ENCODE measurements at regions not wholly inside any gene's neighbourhood (a gene's known extent, or its start where the extent isn't known, plus 50 kb on each side); places are given as distances from the start of the nearest gene placed in this dataset.

- DNase-seq, result no peak
Observed at GRCh38 chr5:166507810-166508425, 1783.5 kb upstream of the WWC1 start.

DNA sequence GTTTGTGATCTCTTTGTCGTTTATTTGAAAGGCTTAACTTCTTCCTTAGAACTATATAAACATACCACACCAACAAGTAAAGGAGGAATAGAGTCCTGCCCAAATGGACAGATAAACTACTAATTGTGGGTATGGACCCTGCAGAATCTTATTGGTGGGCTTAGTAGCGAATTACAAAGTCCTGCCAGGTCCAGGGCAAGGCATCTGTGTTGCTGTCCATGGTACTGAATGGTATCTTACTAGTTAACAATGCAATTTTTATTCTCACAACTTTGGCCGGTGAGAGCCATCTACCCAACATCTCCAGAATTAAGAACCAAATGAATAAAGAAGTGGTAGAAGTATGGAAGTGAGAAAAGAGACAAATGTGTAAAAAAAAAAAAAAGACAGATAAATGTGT is 1782.4 kb upstream of the WWC1 start:
- DNase-seq, result no peak

DNA sequence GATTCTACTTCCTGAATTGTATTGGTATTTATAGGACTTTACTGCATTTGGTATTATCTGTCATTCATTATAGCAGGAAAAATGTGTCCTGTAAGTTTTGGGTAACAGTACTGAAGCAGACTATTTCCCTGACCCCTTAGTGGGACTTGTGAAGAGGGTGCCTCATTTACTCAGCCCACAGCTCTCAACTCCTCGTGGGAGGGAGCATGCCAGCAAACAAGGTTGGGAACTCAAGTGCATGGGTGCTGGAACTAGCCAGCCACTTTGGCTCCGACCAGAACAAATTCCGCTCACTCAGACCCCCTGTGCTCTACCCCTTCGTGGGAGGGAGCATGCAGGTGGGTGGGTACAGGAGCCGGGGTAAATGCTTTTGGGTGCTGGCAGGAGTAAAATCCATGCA is 1773.5 kb upstream of the WWC1 start:
- no peak for DNase-seq

DNA sequence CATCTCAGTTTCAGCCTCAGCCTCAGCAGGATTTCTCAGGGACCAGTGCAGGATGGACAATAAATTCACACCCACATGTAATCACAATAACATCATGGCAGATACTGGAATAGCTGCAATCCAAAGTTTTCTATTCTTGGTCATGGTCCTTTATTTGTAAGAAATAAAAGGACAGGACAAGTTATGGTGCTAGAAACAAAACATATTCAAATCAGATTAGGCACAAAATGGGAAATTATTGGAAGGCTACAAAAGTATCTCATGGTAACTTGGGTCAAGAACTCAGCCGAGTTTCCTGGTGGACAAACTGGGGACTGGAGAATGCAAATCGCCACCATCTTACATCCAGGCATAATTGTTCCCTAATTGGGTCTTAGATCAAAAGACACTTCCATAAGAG is 1768.2 kb upstream of the WWC1 start:
- no peak for DNase-seq

DNA sequence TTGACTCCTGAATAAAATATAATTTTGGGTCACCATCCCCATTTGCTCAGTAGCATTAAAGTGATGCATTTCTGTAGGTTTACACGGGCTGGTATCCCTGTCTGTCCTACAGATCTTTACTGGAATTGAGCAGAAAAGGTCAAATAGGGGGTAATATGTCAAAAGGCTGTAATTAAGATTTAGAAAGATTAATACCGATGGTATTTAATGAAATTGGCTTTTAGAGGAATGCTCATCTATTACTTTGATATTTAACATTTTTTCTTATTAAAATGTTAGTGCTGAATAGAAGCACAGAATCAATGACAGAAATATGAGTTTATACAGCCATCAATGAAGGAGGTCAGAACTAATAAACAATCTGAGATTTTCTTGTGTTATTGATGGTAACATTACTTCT is 1762.2 kb upstream of the WWC1 start:
- no peak for DNase-seq

- no peak for DNase-seq
Observed at GRCh38 chr5:166532456-166533220, 1758.8 kb upstream of the WWC1 start.

DNA sequence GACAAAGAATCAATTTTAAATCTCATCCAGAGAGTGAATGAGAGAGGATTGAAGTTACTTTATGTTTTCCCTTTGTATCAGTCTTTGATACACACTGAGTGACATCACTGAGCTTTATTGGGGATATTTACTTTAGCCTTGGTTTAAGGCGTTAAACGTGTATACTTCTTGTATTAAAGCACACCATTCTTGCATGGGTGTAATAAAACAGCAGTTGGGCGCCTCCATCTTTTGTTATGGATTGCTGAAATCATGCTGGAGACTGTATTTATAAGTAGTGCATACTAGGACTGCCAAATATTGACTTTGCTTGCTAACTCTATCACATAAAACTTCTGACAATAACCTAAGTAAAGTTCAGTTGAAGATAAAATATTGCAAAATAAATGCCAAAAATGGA is 1755.8 kb upstream of the WWC1 start:
- no peak for DNase-seq

DNA sequence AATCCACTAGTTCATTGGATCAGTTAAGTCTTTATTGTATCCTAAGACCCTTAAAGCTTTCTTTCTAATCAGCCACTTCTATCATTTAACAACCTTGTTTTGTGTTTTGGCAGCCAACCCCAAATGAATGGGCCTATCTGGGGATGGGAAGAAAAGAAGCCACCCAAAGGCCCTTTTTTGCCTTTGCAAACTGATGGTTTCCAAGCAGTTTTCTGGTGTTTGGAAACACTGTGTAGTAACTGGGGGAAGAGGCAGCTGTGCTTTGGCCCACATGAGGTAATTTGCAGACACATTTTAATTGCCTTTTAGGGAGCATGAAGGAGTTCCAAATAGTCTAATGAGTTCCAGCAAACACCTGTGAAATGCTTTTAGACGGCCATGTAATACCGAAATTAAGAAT is 1751.3 kb upstream of the WWC1 start:
- no peak for DNase-seq

DNA sequence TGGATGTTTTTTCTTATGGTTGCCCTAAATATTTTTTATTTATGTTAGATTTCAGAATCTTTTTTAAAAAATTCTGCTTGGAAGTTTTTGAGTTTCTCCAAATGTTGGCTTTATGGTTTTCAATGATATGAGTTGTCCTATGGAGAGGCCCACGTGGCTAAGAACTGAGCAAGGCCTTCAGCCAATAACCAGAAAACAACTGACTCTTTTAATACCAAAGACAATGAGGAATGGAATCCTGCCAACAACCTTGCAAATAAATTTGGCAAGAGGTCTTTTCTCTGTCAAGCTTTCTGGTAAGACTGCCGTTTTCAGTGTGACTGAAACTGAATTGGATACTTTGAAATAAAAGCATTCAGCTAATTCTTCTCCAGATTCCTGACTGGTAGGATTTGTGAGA is 1740.1 kb upstream of the WWC1 start:
- no peak for DNase-seq

DNA sequence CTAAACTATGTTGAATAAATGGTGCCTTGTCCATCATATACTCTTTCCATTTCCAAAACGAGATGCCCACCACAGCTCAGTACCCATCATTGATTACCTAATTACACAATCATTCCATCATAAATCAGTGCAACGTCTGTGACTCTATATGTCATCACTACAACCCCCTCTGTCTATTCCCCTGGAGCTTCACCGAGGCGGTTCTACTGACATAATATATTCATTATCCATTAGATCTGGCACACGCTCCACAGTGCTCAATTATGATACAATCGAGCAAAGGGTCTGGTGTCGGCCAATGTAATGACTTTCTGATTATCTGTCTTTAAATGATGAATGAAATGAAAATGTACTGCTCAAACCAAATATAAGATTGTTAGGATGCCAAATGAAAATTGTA is 1737.7 kb upstream of the WWC1 start:
- DNase-seq, result no peak

- no peak for DNase-seq
Observed at GRCh38 chr5:166561759-166562158, 1729.7 kb upstream of the WWC1 start.

DNA sequence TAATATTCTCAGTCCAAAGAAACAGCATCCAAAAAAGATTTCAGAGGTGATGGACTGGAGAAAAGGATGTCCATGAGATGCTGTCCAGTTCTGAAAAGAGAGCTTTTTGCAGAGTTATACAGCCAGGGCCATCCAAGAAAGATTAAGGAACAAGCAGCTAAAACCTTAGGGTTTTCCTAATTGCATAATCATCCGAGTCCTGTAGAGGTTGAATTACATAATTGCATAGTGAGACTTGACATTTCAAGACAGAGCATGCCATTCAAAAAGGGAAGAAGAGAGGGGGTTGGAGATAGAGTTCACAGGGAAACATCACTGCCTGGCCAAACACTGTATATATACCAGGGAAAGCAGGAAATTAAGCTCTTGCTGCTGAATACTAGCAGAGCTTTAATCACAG is 1729.2 kb upstream of the WWC1 start:
- DNase-seq, result no peak

DNA sequence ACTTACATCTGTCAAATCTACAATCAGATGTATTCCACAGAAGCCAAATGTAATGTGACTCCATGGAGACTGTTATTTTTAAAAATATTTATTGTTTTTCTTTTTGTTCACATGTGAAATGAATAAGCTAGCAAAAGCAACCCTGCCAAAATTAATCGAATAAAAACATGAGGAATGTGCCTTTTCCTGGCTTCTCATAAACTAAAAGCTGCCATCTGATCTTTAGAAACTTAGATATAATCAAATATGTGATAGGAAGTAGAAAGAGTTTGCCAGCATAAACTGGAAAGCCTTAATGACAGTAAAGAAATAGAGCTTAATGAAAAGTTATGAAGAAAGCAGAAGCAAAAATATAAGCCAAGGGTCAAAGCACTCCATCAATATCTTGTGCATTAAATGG is 1724.7 kb upstream of the WWC1 start:
- no peak for DNase-seq

DNA sequence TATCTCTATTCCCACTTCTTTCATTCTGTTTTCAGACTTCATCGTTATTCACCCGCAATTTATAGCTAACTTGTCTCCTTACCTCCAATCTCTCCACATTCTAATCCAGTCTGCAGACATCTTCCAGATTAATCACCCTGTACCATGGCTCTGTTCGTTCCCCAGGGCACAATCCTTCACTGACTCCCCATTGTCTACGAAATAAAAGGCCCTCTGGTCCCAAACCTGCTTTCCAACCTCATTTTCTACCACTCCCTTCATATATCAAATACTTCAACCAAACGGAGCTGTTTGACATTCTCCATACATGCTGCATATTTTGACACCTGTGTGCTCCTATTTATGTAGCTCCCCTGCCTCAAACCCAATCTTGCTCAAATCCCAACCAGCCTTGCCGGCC is 1720.6 kb upstream of the WWC1 start:
- DNase-seq, result no peak

- no peak for DNase-seq
Observed at GRCh38 chr5:166571668-166572067, 1719.8 kb upstream of the WWC1 start.

- no peak for DNase-seq
Observed at GRCh38 chr5:166576323-166576722, 1715.1 kb upstream of the WWC1 start.

DNA sequence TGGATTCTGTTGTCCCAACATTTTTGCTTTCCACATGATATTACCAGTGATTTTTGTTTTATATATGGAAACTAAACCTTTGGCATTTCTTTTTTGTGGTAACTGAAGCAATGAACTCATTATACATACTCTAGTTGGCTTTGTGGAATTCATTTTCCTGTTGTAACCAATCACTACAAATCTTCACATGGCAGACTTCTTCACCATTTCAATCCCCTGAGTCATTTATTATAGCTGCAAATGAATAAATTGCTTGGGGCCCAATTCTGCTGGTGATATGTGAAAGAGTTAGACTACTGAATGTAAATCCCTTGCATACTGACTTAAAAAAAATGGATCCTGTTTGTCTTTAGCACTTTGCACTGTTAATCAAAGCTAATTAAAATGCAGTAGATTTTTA is 1709.6 kb upstream of the WWC1 start:
- DNase-seq, result no peak

GRCh38 chr5:166582416-166582815 is 1709.0 kb upstream of the WWC1 start:
- no peak for DNase-seq

DNA sequence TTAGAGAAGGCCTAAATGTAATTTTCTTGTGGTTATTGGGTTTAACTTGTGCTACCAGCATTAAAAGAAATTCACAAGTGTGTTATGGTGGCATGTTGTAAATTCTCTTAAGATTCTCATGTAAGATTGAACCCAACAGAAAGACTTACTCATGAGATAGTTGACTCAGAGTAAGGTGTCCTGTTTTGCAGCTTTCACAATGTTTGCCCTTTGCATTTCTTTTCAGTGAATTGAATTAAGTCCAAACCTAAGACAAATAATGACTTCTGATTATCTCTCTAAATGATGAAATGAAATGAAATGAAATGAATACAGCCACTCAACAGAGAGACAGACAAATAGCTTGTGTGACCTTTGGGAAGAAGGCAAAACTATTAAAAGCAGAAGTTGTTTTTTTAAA is 1696.9 kb upstream of the WWC1 start:
- no peak for DNase-seq

- DNase-seq, result no peak
Observed at GRCh38 chr5:166595274-166595951, 1696.0 kb upstream of the WWC1 start.

DNA sequence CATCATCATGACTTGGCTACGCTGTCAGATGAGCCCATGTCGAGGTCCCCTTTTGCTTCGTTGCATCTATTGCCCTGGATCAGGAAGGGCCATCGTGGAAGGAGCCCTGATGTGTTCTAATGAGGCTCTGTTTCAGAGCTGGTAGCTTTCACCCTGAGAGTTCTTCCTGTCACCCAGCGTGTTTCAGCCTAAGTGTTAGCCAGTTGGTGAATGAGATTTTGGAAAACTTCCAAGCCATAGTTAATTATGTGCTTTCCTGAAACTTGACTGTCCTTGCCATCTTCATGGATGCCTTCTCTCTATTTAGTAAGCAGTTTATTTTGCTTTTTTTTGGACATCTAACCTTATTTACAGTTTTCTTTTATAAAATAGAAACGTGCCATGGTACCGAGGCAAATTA is 1695.4 kb upstream of the WWC1 start:
- DNase-seq, result no peak

- DNase-seq, result no peak
Observed at GRCh38 chr5:166602271-166602670, 1689.2 kb upstream of the WWC1 start.

DNA sequence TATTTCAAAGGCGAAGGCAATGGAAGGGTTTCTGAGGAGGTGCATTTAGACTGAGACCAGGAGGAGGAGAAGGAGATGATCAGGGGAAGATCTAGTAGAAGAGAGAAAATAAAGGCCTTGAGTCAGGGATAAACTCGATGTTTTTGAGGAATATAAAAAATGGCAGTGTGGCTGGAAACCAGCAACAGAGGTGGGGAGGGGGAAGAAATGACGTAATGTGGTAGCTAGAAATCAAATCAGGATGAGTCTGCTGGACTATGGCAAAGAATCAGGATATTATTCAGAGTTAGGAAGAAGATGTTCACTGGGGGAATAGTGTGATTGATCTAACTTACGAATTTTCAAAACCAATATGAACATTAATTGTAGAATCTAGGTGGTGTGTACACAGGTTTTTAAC is 1673.9 kb upstream of the WWC1 start:
- no peak for DNase-seq

GRCh38 chr5:166618526-166618925 is 1672.9 kb upstream of the WWC1 start:
- DNase-seq, result no peak

DNA sequence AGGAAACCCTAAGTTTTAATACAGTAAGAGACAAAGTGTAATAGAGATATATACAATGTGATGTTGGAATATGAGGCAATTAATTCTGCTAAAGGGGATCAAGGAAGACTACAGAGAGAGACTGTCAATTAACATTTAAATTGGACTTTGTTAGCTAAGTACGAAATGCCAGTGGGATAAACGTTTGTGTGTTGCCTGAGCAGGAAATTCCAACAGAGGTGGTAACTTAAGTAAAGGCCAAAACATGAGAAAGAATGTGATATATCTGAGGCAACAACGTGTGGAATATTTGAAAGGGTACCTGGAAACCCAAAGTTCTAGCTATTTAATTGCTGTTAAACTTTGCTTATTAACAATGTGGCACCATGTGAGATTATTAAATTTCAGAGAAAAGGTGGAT is 1666.9 kb upstream of the WWC1 start:
- DNase-seq, result no peak
